NCI-H446 (cell line): ENCODE measurements at regions not wholly inside any gene's neighbourhood (a gene's known extent, or its start where the extent isn't known, plus 50 kb on each side); places are given as distances from the start of the nearest gene placed in this dataset.
"Not testable (repeated sequence)": the region's sequence is repeated elsewhere in the genome, so short reads cannot be mapped to it uniquely, and the experiment has no call there.

Experiments used
- DNase-seq, 2 experiments: peaks; one replicate each; lab custom pipeline; 2025; lab: John Stamatoyannopoulos, UW

DNA sequence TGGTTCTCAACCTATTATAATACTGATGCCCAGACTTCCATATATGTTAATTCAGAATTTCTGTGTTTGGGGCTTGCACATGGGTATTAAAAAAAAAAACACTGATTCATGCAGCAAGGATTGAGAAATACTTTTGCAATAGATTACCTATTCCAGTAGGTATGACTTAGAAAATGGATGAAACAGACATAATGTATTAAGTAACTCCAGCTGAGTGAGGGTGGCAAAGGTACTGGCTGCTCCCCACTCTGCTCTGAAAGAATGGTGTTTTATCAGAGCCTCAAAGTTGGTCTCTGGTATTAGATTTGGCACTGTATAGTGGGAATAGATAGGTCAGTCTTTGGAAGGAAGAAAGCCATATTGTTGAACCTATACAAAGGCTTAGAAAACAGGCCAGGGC, 234.3 kb upstream of the FOLH1 start:
- no peak for DNase-seq

DNA sequence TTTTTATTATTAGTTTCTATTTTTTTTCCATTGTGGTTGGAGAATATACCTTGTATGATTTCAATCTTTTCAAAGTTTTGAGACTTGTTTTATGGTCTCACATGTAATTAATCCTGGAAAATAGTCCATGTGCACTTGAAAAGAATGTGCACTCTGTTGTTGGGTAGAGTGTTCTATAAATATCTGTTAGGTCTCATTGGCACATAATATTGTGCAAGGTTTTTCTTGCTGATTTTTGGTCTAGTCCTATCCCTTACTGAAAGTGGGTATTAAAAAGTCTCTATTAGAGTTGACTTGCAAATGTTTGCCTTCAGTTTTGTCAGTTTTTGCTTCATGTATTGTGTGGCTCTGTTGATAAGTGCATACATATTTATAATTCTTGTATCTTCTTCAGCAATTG, 231.5 kb upstream of the FOLH1 start:
- DNase-seq = not testable (repeated sequence)

GRCh38 chr11:49434308-49434707, 225.9 kb upstream of the FOLH1 start:
- not testable (repeated sequence) for DNase-seq

GRCh38 chr11:49432242-49432848, 223.9 kb upstream of the FOLH1 start:
- no peak for DNase-seq

DNA sequence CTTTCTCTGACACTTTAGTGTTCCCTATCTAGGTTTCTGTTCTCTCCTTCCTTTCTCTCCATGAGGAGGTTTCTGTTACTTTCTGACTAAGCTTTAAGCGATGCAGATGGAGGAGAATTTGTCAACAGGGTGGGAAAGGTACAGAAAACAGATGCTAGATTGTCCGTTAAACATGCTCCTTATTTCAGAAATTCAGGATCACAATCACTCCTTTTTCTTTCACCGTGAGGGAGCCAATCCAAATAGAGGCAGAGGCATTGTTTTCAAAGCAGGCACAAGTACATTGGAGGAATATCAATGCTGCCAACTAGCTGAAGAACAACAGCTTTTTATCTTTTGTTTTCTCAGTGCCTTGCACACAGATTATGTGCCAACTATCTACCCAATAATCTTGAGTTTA, 215.7 kb upstream of the FOLH1 start:
- no peak for DNase-seq

DNA sequence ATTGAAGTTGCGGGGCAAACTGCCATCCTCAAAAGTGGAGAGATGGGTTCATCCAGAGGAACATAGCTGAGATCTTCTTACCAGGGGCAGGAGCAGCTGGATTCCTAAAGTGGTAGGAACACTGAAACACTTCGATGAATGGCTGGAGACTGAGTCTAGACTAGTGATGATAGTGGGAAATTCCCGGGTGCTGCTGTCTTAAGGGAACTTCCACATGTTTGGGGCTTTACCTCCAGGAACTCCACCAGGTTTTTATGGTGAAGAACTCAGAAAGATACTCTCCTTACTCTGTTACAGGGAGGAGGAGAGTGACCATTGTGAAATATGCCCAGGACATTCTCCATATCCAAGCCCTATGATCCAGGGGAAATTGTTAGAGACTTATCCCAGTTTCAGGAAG, 210.5 kb upstream of the FOLH1 start:
- DNase-seq = not testable (repeated sequence)

GRCh38 chr11:49405743-49406142, 197.3 kb upstream of the FOLH1 start:
- no peak for DNase-seq

DNA sequence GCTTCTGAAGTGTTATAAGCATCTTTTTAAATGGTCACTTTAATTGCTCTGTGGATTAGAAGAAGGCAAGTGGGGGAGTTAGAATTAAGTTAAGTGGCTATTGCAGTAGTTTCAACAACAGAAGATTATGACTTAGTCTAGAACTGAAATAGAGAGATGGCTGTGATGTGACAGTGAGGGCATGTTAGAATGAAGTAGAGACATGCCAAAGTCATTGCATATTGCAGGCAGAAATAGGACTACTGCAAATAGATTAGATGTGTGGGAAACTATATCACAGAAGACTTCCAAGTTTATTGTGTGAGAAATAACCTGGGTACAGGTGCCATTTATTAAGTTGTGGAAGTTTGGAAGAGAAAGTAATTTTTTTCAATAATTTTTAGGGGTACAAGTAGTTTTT, 187.4 kb upstream of the FOLH1 start:
- not testable (repeated sequence) for DNase-seq

DNA sequence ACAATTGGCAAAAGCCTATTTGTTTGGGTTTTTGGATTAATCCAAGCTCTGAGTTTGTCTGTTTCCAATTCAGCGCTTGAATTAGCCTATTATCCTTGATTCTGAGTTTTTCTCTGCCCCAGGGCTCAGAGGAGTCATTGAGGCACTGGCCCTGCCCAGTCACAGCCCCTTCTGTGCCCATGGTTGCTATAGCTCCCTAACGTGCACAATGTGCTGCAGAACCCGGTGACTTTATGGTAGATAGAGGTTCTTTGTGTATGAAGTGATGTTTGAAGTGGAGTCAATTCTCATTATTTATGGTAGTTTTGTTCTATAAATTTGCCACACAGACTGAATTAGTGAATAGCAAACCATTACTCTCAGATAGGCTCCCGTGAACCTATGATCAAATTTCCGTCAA, 182.0 kb upstream of the FOLH1 start:
- DNase-seq = not testable (repeated sequence)

GRCh38 chr11:49389149-49389548, 180.7 kb upstream of the FOLH1 start:
- DNase-seq = not testable (repeated sequence)

DNA sequence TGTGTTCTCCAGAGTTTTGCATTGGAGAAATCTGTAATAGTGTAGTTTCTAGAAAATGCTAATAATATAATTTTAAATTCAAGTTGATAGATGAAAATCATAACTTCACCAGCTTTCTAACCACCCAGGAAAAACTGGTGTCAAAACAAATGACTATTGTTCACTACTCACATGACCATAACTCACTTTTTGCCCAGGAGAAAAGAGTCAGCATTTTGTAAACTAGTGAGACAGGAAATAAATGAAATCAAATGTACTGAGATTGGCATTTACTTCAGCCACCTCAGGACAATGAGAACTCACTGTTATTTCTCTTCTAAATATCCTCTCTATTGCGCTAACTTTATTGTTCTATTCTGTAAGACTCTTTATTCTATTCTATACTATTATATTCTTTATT, 176.0 kb upstream of the FOLH1 start:
- DNase-seq = not testable (repeated sequence)

DNA sequence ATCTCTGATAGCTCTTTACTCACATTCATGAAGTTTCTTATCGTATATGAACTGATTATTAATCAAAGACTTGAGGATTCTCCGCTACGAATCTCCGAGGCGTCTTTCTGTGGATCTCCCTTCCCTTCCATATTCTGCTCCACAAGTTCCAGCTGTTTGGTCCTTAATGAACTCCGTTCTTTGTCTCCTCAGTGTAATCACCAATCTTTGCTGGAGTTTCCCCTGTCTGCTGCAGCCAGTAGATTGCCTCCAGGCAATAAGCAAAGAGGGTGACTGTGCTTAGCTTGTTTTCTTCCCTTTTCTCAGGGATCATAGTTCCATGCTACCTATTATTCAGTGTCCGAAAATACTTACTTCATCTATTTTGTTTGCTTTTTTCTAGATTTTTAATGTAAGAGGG, 169.6 kb upstream of the FOLH1 start:
- no peak for DNase-seq

DNA sequence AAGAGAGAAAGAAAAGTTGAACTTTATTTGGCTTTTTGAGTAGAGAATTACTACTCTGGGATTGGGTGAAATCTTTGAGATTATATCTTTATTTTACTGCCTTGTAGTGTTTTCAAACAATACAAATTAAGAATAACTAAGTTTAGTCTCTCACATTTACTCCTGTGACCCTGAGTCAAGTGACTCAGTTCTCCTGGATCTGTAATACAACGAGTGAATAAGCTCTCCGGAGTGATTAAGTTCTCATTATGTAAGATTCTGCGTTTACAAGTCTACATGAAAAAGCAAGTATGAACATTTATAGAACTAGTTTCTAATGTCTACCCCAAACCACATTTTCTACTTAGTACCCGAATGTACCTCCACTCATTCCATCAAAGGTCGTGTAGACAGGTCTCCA, 165.5 kb upstream of the FOLH1 start:
- not testable (repeated sequence) for DNase-seq

DNA sequence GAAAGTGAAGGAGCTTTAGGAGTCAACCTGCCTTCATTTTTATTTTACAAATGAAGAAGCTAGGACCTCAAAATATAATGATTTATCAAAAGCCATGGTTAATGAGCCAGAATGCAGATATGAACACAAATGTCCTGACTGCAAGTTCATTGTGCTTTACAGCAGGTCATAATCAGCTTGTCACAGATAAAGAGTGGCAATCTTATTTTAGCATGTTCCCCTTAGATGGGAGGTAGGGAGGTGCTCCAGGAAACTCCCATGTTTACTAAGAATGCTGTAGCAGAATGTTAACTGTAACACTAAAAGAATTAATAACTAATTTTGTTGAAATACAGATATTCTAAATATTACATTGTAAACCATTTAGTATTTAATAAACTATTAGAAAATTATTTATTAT, 165.0 kb upstream of the FOLH1 start:
- not testable (repeated sequence) for DNase-seq

GRCh38 chr11:49372137-49372536, 163.7 kb upstream of the FOLH1 start:
- DNase-seq = not testable (repeated sequence)

GRCh38 chr11:49368556-49368955, 160.2 kb upstream of the FOLH1 start:
- DNase-seq = not testable (repeated sequence)

GRCh38 chr11:49365375-49365774, 157.0 kb upstream of the FOLH1 start:
- not testable (repeated sequence) for DNase-seq

- DNase-seq = not testable (repeated sequence)
Measured at GRCh38 chr11:49362994-49363393, 154.6 kb upstream of the FOLH1 start.

DNA sequence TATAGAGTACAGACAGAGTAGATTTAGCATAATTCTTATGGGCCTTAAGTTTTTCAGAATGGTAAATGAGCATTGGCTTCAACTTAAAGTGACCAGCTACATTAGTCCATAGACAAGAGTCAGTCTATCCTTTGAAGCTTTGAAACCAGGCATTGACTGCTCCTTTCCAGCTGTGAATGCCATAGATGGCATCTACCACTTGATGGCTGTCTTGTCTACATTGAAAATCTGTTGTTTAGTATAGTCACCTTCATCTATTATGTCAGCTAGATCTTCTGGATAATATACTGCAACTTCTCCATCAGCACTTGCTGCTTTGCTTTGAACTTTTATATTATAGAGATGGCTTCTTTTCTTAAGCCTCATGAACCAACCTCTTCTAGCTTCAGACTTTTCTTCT, 146.1 kb upstream of the FOLH1 start:
- DNase-seq = not testable (repeated sequence)

GRCh38 chr11:49352868-49353267, 144.5 kb upstream of the FOLH1 start:
- DNase-seq = not testable (repeated sequence)

- DNase-seq = not testable (repeated sequence)
Measured at GRCh38 chr11:49346627-49347026, 138.2 kb upstream of the FOLH1 start.

DNA sequence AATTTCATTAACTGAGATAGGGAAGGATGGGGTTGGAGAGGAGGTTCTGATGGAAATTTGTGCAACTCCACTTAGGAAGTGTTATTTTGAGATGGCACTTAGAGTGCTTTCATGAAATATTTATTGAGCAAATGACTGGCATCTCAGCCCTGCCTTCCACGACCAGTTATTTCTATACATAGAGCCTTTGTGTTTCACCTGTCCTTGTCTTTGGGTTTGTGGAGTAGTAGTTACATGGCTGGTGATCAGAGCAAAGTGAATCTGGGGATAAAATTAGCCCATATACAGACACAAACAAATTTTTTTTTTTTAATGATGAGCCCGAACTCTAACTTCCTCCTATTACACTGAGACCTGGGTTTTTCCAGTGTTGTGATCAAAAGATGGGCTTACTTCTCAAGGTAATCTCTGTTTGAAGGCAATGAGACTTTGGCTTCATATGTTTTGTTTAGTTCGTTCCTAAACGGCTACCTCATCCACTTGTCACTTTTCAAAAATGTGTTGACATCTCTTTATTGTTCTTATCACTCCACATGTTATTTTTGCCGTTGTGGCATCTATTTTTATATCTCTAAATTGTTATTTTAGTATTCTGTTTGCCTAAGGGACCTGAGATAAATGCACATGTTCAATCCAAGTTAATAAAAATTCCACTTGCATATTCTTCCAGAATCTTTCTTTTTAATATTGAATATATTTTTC, 120.2 kb upstream of the FOLH1 start:
- DNase-seq = not testable (repeated sequence)

GRCh38 chr11:49327766-49328165, 119.4 kb upstream of the FOLH1 start:
- DNase-seq = not testable (repeated sequence)

GRCh38 chr11:49326651-49327050, 118.2 kb upstream of the FOLH1 start:
- DNase-seq = not testable (repeated sequence)
